Chondrocyte (in vitro differentiated cells): ENCODE measurements at regions not wholly inside any gene's neighbourhood (a gene's known extent, or its start where the extent isn't known, plus 50 kb on each side); places are given as distances from the start of the nearest gene placed in this dataset.

Experiments
- DNase-seq: peaks from one replicate; pipeline ENCODE4 v3.0.0; 2021; ENCODE audit warnings: mixed read lengths, low spot score
- H3K27ac Mint-ChIP-seq: one replicate; pipeline ENCODE4 v1.8.0; 2021; ENCODE audit warnings: mild to moderate bottlenecking, moderate library complexity, mixed read lengths; ENCODE audit not compliant: unreplicated experiment
- H3K27me3 Mint-ChIP-seq: 2 replicates; pipeline ENCODE4 v1.8.0; 2021; ENCODE audit warnings: low read depth, mixed read lengths
- H3K36me3 Mint-ChIP-seq: 2 replicates; pipeline ENCODE4 v1.8.0; 2021; ENCODE audit warnings: low read depth, mixed read lengths
- H3K4me1 Mint-ChIP-seq: 2 replicates; pipeline ENCODE4 v1.8.0; 2021; ENCODE audit warnings: low read depth, mild to moderate bottlenecking, mixed read lengths
- H3K4me3 Mint-ChIP-seq: one replicate; pipeline ENCODE4 v1.8.0; 2021; ENCODE audit warnings: mild to moderate bottlenecking, moderate library complexity, mixed read lengths; ENCODE audit not compliant: unreplicated experiment
- H3K9me3 Mint-ChIP-seq: 2 replicates; pipeline ENCODE4 v1.8.0; 2021; ENCODE audit warnings: low read depth, mixed read lengths
- TF ChIP-seq, protein P1 (sequence below): fragments of 200-600 bp; sonication (generic); IDR thresholded peaks from 2 replicates; pipeline ENCODE4 v1.5.0; 2021; ENCODE audit warnings: antibody characterized with exemption, mild to moderate bottlenecking, moderate library complexity

DNA sequence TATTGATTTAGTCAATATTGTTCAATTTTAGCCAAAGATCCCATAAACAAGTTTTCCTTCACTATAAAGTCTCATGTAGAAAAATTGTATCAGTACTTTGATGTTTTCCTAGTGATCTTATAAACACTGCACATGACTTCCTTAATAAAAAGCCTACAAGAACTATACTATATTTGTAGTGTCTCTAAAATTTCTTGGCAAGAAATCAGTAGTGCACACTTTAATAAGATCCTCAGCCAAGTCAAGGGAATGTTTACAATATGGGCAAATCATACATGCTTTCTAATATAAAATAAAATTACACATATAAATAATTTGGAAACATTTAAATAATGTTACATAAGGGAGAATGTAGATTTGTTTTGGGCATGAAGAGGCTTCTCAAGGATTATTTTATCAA lies 203.0 kb upstream of the CCDC179 start:
- Mint-ChIP-seq H3K4me3 (no peak overlapping the region), H3K27me3 (peaks cover 5% of the 10 kb centered on the region), H3K27ac (no peak overlapping the region), H3K4me1 (no peaks in the 10 kb centered on the region), H3K36me3 (no peaks in the 10 kb centered on the region), H3K9me3 (no peaks in the 10 kb centered on the region)
- DNase-seq = no peak
- TF ChIP-seq, protein P1, sequence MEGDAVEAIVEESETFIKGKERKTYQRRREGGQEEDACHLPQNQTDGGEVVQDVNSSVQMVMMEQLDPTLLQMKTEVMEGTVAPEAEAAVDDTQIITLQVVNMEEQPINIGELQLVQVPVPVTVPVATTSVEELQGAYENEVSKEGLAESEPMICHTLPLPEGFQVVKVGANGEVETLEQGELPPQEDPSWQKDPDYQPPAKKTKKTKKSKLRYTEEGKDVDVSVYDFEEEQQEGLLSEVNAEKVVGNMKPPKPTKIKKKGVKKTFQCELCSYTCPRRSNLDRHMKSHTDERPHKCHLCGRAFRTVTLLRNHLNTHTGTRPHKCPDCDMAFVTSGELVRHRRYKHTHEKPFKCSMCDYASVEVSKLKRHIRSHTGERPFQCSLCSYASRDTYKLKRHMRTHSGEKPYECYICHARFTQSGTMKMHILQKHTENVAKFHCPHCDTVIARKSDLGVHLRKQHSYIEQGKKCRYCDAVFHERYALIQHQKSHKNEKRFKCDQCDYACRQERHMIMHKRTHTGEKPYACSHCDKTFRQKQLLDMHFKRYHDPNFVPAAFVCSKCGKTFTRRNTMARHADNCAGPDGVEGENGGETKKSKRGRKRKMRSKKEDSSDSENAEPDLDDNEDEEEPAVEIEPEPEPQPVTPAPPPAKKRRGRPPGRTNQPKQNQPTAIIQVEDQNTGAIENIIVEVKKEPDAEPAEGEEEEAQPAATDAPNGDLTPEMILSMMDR = no peak

DNA sequence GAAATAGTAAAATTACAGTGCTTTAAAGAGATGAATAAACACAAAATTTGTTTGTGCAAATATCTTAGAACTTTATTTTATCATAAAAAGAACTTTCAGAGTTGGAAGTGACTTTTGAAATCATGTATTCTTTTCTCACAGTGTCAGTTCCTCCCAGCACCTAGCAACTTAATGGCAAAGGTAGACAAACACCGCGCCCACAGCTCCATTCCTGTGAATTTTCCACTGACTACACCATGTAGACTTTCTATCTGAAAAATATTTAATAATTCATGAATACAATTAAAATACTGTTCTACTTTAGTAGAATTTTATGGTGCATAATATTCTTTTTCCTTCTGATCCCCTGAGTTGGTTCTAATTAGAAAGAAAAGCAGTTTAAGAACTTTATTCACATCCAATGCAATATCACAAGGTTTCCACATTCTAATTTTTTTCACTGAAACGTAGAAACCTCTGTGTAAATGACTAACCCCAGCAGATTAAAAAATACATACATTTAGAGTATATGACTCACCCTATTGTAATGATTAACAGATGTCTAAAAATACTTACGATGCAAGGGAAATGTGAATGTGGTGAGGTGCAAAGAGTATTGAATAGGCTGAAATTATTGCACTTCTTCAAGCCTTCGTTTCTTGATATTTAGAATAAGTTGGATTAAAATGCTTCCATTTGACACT lies 218.2 kb upstream of the CCDC179 start:
- no peaks in the 10 kb centered on the region for H3K9me3 Mint-ChIP-seq
- no peak overlapping the region for H3K4me3 Mint-ChIP-seq
- TF ChIP-seq, protein P1 = no peak
- no peak for DNase-seq
- no peaks in the 10 kb centered on the region for H3K36me3 Mint-ChIP-seq
- H3K27me3 Mint-ChIP-seq = no peaks in the 10 kb centered on the region
- H3K4me1 Mint-ChIP-seq = peaks cover 26% of the 10 kb centered on the region
- H3K27ac Mint-ChIP-seq = peak overlapping the region; percentile 53

DNA sequence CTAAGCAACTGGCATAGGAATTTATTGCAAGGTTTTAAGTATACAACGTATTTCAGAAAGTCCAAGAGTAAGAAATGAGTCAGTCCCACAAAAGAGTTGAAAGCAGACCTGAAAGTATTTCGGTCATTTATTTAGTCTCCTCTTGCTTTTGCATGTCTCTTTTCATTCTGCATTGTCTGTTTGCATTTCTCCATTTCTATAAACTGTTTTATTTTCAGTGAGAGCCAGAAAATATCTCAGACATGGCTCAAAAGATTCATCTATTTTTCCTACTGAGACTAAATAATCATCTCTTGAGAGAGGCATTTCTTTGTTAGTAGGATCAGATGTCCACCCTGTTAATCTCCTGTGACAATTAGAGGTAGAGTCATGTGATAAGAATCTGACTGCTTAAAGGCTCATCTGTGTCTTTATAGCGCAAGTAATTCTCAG lies 219.1 kb upstream of the CCDC179 start:
- Mint-ChIP-seq H3K27me3 (no peaks in the 10 kb centered on the region), H3K36me3 (no peaks in the 10 kb centered on the region), H3K27ac (peak overlapping the region; percentile 53), H3K9me3 (no peaks in the 10 kb centered on the region), H3K4me3 (no peak overlapping the region), H3K4me1 (peaks cover 26% of the 10 kb centered on the region)
- no peak for DNase-seq
- TF ChIP-seq, protein P1 = no peak

DNA sequence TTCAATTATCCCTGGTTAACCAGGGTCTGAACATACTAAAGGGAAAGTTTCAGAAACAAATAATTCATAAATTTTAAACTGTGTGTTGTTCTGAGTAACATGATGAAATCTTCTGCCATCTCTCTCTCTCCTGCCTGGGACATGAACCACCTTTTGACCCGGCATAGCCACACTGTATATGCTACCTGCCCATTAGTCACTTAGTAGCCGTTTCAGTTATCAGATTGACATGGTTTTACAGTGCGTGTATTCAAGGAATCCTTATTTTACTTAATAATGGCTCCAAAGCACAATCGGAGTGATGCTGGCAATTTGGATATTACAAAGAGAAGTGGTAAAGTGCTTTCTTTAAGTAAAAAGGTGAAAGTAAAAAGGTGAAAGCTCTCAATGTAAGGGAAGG lies 227.1 kb upstream of the CCDC179 start:
- no peaks in the 10 kb centered on the region for H3K4me1 Mint-ChIP-seq
- no peaks in the 10 kb centered on the region for H3K36me3 Mint-ChIP-seq
- DNase-seq = no peak
- no peaks in the 10 kb centered on the region for H3K9me3 Mint-ChIP-seq
- TF ChIP-seq, protein P1 = no peak
- no peak overlapping the region for H3K27ac Mint-ChIP-seq
- peaks cover 3% of the 10 kb centered on the region for H3K27me3 Mint-ChIP-seq
- H3K4me3 Mint-ChIP-seq = no peak overlapping the region

DNA sequence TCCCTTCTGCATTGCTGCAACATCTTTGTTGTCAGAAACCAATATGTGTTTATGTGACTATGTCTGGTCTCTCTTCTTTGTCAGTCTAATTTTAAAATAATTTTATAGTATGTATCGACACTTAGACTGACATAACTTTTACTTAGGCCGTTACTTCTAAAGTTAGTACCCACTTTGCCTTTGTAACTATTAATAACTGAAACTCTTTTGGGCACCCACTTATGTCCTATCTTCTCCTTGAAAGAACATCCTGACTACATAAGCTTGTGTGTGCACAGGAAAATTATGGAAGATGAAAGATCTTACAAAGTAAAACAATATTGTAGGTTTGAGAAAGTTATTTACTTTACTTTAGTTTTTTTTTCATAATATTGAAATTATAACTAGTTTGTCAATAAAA lies 230.4 kb upstream of the CCDC179 start:
- H3K9me3 Mint-ChIP-seq = no peaks in the 10 kb centered on the region
- H3K4me1 Mint-ChIP-seq = no peaks in the 10 kb centered on the region
- DNase-seq = no peak
- peaks cover 3% of the 10 kb centered on the region for H3K27me3 Mint-ChIP-seq
- H3K27ac Mint-ChIP-seq = no peak overlapping the region
- TF ChIP-seq, protein P1 = no peak
- no peak overlapping the region for H3K4me3 Mint-ChIP-seq
- H3K36me3 Mint-ChIP-seq = no peaks in the 10 kb centered on the region
